Retinal pigment epithelial cell (primary cell): ENCODE measurements at regions not wholly inside any gene's neighbourhood (a gene's known extent, or its start where the extent isn't known, plus 50 kb on each side); places are given as distances from the start of the nearest gene placed in this dataset.
A peak's percentile ranks its signal among the peaks of the same experiment; 100 is the strongest.

Source experiments
- DNase-seq: peaks from one replicate; pipeline ENCODE4 v3.0.0-alpha.2; 2010; ENCODE audit warnings: low read depth
- H3K4me3 ChIP-seq: 2 replicates; pipeline ENCODE4 v1.5.1; 2011; ENCODE audit warnings: mild to moderate bottlenecking, low read length, control low read depth, moderate library complexity
- CTCF ChIP-seq: conservative IDR thresholded peaks from 2 replicates; pipeline ENCODE4 v1.5.1; 2011; ENCODE audit warnings: low read depth, low read length, control low read depth, inconsistent platforms

- no peak for DNase-seq
- no peak overlapping the region for H3K4me3 ChIP-seq
- TF ChIP-seq CTCF, result no peak
Measured at GRCh38 chr11:129257512-129257911, 65.4 kb upstream of the ARHGAP32 start.

- no peak overlapping the region for H3K4me3 ChIP-seq
- DNase-seq, result no peak
- no peak for TF ChIP-seq CTCF
Measured at GRCh38 chr11:129252621-129253020, 60.5 kb upstream of the ARHGAP32 start.

GRCh38 chr11:129251067-129251466, 58.9 kb upstream of the ARHGAP32 start:
- no peak for DNase-seq
- TF ChIP-seq CTCF, result no peak
- no peak overlapping the region for H3K4me3 ChIP-seq

- no peak for DNase-seq
- no peak overlapping the region for H3K4me3 ChIP-seq
- no peak for TF ChIP-seq CTCF
Measured at GRCh38 chr11:129249923-129250322, 57.8 kb upstream of the ARHGAP32 start.

GRCh38 chr11:129249351-129249750, 57.2 kb upstream of the ARHGAP32 start:
- no peak for TF ChIP-seq CTCF
- DNase-seq, result no peak

GRCh38 chr11:129248618-129249017, 56.5 kb upstream of the ARHGAP32 start:
- TF ChIP-seq CTCF, result no peak
- DNase-seq, result no peak
- H3K4me3 ChIP-seq, result no peak overlapping the region

More at GRCh38 chr11:129249351-129249750, 57.2 kb upstream of the ARHGAP32 start:
- H3K4me3 ChIP-seq, result no peak overlapping the region

DNA sequence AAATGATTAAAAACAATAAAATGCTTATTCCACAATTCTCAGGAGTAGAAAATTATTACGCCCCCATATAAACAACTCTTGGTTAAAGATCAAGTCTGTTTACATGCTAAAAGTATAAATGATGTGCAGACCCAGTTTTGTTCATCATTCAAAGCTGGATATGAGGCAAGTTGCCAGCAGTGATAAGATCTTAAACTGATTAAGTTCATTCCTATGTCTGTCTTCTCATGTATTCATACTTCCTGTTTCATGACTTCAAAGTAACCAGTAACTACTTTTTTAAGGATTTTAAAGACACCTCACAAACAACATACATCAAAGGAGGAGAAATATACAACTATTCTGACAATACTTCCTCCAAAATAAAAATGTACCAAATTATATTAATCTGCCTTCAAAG, 55.0 kb upstream of the ARHGAP32 start:
- H3K4me3 ChIP-seq, result no peak overlapping the region
- no peak for TF ChIP-seq CTCF
- DNase-seq, result peak; percentile 20
